Epithelial cell of prostate (primary cell): ENCODE measurements at regions not wholly inside any gene's neighbourhood (a gene's known extent, or its start where the extent isn't known, plus 50 kb on each side); places are given as distances from the start of the nearest gene placed in this dataset.

Source experiments
- DNase-seq: peaks from one replicate; pipeline ENCODE4 v3.0.0-alpha.2; 2011; ENCODE audit warnings: low read depth, low spot score
- H3K27ac ChIP-seq: fragments of 450-650 bp; 2 replicates; pipeline ENCODE4 v1.5.1; 2017; ENCODE audit warnings: mild to moderate bottlenecking

DNA sequence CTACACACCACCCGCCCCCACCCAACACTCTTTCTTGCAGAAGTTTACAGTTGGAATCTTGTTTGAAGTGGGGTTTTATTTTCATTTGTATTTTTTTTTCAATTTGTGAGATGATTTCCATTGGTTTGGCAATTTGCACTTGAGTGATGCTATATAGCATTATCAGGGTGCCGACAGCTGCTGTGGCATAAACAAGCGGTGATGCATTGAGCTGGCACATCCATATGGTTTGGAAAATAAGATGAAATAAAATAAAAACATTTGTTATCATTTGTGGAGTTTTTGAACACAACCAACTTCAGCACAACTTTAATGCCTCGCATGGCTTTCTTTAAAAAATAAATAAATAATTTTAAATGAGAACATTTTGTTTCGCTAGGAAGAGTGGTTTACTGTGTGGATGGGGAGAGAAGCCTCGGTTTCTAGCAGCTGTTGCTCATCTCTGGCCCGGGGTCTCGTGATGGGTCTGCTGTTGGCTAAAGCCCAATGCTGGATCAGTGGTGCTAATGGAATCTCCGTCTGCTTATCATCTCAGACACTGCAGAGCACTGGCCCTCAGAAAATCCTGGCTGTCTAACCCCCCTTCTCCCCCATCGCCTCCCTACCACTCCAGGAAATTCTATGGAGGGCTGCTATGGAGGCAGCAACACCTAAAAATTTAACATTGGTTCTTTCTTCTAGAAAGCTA lies 192.3 kb upstream of the MAF start:
- H3K27ac ChIP-seq: no peak overlapping the region
- no peak for DNase-seq

DNA sequence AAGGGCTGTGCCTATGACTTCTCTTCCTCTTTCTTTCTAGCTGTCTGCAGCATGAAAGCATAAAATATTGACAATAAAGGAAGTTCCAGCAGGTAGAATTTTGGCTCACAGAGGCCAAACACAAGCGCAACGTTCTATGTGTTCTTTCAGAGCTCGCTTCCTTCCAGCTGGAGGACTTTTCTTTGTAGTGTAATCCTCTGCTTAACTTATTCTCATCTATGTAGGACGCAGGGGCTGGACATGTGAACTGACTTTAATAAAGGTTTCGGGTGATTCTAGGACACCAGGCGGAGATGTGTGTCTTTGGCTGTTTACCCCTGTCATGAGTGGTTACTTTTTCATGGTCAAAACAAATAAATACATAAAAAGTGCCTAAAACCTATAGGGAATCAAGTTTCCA lies 191.5 kb upstream of the MAF start:
- no peak for DNase-seq
- H3K27ac ChIP-seq: no peak overlapping the region

DNA sequence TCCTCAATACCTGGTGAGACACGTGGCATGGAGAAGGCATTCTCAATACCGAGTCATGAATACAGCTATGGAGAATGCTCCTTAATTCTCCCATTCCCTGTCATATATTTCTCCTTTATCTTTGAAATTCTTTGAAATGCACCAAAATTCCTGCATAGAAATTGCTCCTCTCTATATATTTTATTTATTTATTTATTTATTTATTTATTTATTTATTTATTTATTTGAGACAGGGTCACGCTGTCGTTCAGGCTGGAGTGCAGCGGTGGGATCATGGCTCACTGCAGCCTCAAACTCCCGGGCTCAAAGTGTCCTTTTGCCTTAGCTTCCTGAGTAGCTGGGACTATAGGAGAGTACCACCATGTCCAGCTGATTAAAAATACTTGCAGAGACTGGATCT lies 190.3 kb upstream of the MAF start:
- no peak overlapping the region for H3K27ac ChIP-seq
- no peak for DNase-seq

DNA sequence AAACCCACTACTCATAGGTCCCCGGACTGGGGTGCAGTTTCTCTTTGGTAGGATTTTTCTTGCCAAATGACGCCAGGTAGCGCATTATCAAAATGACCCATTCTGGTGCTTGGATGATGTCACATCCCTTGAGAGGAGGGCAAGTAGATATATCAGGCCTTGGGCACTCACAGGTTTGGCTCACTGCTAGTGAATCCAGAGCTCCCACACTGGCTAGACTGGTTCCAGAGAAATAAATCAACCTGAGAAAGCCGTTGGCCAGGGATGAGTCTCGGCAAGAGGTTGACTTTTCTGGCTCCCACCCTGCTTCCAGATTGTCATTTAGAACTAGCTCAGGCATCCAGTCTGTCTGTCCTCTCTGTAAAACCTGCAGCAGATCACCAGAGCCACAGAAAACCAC lies 188.4 kb upstream of the MAF start:
- H3K27ac ChIP-seq: no peak overlapping the region
- peak; percentile 33 for DNase-seq

DNA sequence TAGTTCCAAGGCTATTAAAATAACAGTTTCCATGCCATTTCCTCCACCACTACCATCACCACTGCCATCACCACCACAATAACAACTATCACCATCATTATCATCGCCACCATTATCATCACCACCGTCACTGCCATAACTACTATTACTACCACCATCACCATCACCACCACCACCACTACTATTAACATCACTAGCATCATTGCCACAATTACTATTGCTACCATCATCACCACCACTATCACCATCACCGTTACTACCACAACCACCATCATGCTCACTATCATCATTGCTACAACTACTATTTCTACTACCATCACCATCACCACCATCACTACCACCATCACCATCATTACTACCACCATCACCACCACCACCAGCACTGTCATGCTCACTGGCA lies 185.9 kb upstream of the MAF start:
- no peak for DNase-seq
- no peak overlapping the region for H3K27ac ChIP-seq

DNA sequence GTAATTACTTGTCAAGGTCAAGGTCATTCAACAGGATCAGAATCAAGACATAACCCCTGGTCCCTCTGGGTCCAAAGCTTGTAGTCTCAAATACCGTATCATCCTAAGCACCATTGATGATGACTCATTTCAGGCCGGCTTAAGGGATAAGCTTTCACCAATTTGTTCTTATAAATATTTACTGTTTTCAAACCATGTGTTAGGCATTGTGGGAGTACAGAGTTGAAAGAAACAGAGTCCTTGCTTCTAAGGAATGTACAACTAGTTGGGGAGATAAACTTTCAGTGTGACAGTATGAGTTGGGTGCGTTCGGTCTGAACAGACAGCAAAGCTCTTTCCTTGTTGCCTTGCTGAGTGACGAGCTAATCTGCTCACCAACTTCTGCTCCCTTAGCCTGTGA lies 183.5 kb upstream of the MAF start:
- no peak overlapping the region for H3K27ac ChIP-seq
- DNase-seq: no peak

DNA sequence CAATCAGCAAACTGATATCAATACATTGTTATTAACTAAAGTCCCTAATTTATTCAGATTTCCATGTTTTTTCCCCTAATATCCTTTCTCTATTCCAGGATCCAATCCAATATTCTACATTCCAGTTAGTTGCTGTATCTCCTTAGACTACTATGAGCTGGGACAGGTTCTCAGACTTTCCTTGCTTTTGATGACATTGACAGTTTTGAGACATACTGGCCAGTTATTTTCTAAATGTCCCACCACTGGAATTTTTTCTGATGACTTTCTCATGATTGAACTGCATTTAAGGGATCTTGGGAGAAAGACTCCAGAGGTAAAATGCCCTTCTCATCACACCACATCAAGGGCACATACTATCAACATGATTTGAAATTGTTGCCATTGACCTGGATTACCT lies 177.1 kb upstream of the MAF start:
- no peak overlapping the region for H3K27ac ChIP-seq
- no peak for DNase-seq

DNA sequence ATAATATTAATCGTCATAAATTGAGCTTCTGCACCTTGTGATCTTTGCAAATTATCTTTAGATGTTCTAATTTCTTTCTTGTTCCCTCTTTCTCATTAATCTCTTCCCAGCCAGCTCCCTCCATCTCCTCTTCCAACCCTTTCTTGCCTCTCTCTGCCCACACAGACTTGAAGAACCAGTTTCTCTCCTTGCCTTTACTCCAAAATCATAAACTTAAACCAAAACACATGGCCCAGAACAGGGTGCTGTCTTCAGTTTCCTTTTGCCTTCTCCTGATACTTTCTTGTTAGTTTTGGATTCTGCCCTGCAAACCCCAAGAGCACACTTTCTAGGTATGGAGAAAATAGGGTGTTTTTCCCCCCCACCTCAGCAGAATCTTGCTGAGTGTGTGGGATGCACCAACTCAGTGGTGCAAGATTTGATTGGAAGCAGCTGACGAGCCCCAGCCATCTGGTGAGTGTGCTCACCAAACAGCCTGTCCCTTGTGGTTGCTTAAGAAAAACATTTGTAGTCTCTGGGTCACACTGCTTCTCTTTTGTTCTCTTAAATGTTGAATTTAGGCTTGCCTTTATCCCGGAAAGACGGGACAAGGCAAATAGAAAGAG lies 175.8 kb upstream of the MAF start:
- DNase-seq: no peak
- no peak overlapping the region for H3K27ac ChIP-seq

DNA sequence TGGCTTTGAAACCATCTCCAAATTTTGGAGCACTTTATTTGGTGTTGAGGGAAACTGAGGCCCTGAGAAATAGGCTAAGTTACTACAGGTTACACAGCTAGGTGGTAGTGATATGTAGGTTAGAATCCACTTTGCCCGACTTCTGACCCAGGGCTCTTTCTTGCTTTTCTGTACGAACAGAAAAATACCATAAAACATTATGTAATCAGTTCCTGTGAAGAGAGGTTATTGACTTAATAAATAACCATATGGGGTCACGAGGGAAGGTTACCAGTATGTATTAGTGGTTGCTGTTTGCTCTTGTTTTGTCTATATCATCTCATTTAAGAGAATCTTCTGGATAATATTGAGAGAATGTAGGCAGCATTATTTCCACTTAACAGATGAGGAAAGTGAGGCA lies 172.2 kb upstream of the MAF start:
- no peak for DNase-seq
- no peak overlapping the region for H3K27ac ChIP-seq

DNA sequence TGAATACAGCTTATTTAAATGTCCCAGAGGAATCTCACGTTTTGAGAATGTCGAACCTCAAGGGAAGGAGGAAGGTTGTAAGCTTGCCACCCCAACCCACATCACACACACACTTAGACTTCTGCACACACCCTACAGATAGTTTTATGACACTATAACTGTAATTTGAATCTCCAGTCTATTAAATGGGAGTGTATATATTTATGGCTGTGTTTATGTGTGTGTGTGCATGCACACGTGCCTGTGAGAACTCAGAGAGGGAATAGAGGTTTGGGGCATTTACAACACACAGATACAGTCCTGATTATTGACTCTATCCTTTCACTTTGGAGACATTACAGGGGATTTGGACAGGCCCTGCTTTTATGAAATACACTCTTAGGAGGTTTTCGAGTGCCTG lies 171.5 kb upstream of the MAF start:
- H3K27ac ChIP-seq: no peak overlapping the region
- DNase-seq: no peak

DNA sequence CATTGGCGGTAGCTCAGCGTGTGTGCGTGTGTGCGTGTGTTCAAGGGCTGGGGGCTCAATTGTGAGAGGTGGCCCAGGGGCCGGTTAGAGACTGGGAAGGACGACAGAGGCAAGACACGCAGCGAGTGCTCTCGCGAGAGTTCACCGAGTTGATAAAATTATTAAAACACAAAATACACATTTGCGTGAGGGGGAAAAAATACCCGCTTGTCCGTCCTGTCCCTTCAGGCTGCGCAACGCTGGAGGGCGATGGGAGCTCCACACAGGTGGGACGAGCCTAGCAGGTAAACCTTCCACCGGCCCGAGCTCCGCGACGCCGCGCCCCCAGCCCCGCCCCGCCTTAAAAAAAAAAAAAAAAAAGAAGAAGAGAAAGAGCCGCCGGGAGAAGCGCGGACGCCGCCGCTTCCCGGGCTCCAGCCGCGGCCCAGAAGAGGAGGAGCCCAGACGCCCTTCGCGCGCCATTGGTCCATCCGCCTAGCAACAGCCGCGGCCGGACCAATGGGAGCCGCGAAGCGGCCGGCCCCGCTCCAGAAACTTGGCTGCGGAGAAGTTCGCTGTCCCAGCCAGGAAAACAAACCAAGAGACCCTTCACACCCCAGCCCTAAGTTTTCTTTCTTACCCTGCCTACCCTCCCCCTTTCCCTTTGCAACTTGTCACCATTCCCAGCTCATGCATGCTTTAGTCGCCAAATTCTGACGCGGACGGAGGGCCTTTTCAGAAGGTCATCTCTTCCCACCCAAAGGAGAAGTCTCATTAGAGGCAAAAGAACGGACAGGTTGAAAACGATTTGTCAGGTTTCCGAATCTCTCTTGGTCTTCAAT lies 169.9 kb upstream of the MAF start:
- peak; percentile 60 for DNase-seq
- H3K27ac ChIP-seq: peak overlapping the region; percentile 33

DNA sequence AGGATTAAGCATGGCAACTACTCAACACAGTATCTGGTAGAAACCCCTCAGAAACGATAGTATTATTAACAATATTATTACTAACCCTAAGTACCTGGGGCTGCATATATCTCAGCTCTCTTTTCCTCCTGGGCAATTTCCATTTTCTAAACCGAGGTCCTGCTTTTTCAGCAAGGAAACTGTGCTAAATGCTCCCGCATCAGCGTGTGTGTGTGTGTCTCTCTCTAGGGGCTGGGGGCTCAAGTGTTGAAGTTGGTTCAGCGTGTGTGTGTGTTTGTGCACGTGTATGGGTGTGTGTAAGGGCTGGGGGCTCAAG lies 169.3 kb upstream of the MAF start:
- H3K27ac ChIP-seq: peak overlapping the region; percentile 33

DNA sequence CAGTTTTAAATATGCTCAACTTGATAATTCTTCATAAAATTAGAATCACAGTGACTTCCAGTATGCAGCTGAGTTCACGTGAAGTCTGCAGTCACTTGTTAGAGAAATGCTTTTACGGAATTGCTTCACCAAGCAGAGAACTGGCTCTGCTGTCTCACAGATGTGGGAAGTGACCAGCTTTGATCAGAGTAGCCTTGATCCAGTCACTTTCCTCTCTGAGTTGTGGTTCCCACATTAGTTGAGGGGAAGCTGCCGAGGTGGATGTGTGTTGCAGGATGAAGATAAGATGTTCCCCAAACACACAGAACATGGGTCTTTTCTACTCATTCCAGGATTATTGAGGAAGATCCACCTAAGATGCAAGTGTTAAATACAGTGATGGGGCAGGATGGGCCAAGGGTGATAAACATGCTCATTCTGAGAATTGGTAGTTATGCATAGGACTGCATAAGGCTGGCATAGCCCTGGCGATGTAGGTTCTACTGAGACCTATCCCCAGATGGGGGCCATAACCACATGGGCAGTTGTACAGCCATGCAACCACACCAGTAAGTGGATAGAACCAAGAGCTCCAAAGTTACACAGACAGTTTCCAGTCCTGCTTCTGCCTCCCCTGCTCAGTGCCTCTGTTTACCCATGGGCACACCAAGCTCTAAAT lies 168.9 kb upstream of the MAF start:
- H3K27ac ChIP-seq: peak overlapping the region; percentile 50
- no peak for DNase-seq

More for the DNA sequence above, 169.3 kb upstream of the MAF start:
- DNase-seq: no peak

DNA sequence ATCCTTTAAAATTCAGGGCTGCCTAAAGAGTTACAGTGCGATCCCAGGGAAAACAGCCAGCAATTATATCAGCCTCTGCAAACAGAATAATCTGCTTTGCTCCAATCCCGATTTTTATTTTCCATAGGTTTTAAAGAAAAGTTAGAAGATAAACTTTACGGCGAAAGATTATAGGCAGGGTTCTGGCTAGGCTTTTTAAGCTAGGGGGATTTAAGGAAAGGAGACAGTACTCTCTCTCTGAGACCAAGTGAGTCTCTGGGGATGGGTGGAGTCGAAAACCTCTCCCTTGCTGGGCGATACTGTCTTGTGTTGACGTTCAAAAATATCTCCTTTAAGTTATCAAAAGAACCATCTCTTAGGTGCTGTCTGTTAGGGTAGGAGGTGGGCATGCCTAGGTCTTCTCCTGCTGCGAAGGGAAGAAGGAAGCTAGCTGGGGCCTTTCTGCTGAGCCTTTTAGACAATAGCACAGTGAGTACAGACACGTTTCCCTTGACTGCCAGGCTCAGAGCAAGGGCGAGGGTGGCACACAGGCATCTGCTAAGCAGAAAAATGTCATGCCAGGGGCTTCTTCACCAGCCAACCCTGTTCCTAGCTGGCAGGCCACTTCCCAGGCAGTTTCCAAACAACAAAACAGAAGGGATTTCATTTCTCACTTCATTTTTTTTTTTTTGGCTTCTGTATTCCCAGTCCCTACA lies 167.9 kb upstream of the MAF start:
- no peak for DNase-seq
- H3K27ac ChIP-seq: peak overlapping the region; percentile 50

DNA sequence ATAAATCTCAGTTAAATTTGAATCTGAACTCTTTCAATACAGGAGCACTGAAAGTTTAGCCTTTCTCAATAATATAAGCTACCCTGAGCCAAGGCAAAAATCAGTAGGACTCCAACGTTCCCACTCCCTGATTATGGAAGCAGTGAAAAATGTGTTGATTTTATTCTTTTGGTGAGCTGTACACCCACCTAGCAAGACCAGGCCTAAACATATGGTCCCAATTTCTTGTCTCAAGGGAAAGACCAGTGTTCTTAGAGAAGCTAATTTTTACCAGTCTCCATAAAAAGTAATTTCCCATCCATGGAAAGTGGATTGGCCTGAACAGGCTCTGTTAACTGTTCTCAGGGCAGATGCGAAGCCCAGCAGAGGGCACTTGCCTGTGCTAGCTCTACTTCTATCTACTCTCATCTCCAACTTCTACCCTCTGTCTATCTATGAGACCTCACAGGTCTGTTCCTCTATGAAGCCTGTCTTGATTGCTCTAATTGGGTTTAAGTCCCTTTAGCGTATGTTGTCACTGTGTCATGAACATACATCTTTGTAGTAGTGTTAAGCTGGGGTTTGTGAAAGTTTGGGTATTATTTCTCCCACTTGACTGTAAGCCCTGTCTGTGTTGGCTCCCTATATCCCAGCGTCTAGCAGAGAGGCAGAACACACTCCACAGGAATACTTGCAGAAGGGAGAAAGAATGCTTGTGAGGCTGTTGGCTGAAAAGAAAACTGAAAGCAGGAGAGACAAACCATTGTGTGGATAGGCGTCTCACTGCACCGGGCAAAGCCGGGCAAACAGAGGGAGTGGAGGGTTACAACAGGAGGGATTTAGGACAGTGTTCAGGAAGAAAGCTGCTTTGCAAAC lies 167.1 kb upstream of the MAF start:
- peak overlapping the region; percentile 50 for H3K27ac ChIP-seq
- DNase-seq: no peak

DNA sequence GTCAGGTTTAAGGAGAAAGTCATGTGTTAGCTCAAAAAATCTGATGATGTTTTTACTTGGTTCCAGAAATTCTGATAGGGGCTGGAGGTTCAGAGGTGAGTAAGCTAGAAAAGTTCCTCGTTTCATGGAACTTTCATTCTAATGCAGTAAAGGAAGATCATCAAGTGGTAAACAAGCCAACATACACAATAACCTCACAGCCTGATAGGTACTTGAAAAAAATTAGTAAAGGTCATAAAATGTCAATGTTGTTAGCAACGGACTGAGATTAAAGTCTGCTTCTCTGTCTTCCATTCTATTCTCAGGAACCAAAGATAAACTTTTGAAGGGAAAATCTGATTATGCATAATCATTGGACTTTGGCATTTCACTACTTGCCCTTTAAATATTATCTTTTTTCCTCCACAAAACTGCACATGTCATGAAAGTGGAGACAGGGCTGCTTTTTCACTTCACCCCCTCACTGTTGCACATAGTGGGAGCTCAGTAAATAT lies 165.4 kb upstream of the MAF start:
- DNase-seq: no peak
- H3K27ac ChIP-seq: no peak overlapping the region

DNA sequence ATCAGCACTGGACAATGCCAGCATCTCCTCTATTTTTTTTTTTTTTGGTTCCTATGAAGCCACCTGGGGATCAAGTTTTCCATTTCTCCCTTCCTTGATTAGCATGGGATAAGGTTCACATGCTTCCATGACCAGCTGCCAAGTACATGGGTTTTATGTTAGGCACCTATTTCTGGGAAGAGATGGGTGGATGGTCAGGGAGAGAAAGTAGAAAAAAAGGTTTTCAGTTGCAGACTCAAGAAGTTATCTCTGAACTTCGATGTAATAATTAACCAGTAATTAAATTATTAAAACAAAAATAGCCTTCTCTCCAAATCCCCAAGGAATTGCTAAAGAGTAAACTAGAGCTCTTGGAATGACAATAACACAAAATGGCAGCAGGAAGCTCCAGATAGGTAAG lies 164.9 kb upstream of the MAF start:
- DNase-seq: no peak

DNA sequence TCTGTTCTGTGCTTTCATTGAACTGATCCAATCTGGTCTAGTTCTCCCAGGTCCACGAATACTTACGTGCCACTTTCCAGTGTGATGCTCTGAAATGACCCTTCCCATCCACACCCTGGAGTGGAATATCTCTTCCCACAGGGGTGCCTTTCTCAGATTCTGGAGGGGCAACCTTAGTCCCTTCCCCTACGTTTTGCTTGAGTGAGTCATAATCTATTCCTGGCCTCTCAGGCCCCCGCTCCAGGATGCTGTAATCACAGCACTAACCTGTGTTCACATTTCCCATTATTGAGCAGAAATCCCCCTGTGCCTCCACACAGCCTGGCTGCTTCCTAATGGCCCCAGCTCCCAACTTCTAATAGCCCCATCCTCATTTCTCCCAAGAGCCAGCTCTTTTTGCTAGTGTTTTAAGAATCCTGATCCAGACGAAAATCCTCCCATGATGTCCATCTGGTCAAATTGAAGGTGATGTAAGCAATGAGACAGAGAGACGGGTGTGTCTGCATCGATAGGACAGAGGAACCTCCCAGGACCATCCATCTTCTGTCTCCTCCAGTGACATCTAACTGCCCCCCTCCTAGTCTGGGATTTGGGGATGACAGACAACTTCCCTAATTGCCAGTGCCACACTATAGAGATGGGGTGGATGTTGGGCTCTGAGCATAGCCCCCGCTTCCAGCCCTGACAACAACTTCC lies 164.0 kb upstream of the MAF start:
- DNase-seq: no peak
- H3K27ac ChIP-seq: no peak overlapping the region

More for the DNA sequence above, 164.9 kb upstream of the MAF start:
- no peak overlapping the region for H3K27ac ChIP-seq

DNA sequence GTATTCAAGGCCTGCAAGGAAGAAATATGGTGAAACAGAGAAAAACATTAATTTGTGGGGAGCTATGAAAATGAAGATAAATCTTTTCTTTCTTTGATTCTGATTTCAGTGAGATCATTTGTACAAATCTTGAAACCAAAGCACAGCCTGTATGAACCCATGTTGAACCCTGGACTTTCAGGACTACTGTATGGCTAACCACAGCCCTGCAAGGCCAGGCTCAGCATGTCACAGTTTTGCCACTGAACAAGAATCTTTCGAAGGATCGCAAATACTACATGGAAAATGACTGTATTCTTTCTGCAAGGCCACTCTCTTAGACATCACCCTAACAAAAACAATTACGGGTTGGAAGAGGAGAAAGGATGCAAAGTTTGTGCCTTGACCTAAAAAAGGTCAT lies 161.7 kb upstream of the MAF start:
- H3K27ac ChIP-seq: no peak overlapping the region
- DNase-seq: no peak
